Muscle of leg (tissue), 3 donors: ENCODE measurements at regions not wholly inside any gene's neighbourhood (a gene's known extent, or its start where the extent isn't known, plus 50 kb on each side); places are given as distances from the start of the nearest gene placed in this dataset.

Experiments used
- DNase-seq: peaks from one replicate; pipeline ENCODE4 v3.0.0; 2013
- H3K27ac ChIP-seq: one replicate; pipeline ENCODE4 v1.5.1; 2013; ENCODE audit warnings: mild to moderate bottlenecking, low read length, control low read depth
- H3K27me3 ChIP-seq: one replicate; pipeline ENCODE4 v1.6.1; 2013; ENCODE audit warnings: low read length; ENCODE audit not compliant: control insufficient read depth, insufficient read depth
- H3K36me3 ChIP-seq: one replicate; pipeline ENCODE4 v1.6.1; 2013; ENCODE audit warnings: low read length; ENCODE audit not compliant: control insufficient read depth, insufficient read depth
- H3K4me1 ChIP-seq: one replicate; pipeline ENCODE4 v1.6.1; 2013; ENCODE audit warnings: low read length; ENCODE audit not compliant: control insufficient read depth, insufficient read depth
- H3K4me3 ChIP-seq: one replicate; pipeline ENCODE4 v1.5.1; 2013; ENCODE audit warnings: low read length, control low read depth
- H3K9me3 ChIP-seq: replicated peaks from 2 replicates; pipeline ENCODE4 v1.6.1; 2013; ENCODE audit warnings: low read depth, low read length; ENCODE audit not compliant: control insufficient read depth
- WGBS: methylation state at CpG from one replicate; pipeline ENCODE4 v1.1.5; 2013; ENCODE audit warnings: missing lambda C conversion rate; ENCODE audit not compliant: insufficient coverage; 5-methylcytosine and 5-hydroxymethylcytosine counted together

GRCh38 chr18:78540636-78541529 is 438.7 kb upstream of the SALL3 start:
- peak; percentile 75 for DNase-seq
- Histone ChIP-seq H3K4me1 (peaks cover 35% of the 10 kb centered on the region), H3K36me3 (no peaks in the 10 kb centered on the region), H3K27me3 (peaks cover 9% of the 10 kb centered on the region), H3K27ac (no peak overlapping the region), H3K9me3 (no peaks in the 10 kb centered on the region), H3K4me3 (no peak overlapping the region)
- WGBS, result 59% methylated on average over 13 of the region's 18 CpGs

- peak; percentile 46 for DNase-seq
- no peak overlapping the region for H3K27ac ChIP-seq
- 29% methylated on average over 4 of the region's 4 CpGs for WGBS
Measured at GRCh38 chr18:78542204-78542603, 437.4 kb upstream of the SALL3 start.

DNA sequence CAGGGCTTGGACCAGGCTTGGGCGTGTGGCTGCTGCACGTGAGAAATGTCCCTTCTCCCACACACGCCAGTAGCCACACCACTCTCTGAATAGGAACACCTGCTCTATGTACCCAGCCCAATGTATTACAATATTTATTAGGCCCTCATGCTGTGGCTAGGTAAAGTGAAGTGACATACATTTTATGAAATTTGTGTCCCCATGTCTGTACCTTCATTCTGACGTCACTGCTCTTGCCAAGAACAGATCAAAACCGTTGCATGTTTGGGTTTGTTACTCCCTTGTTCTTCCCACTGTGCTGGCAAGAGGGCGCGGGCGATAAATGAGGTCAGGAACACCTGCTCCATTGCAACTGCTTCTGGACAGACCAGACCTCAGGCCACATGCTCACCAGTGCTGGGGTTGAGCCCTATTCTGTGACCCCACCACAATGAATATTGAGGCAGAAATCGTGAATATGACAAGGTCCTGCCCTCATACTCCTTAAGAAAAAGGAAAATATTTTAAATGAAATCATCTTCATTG is 436.4 kb upstream of the SALL3 start:
- 87% methylated on average over 6 of the region's 9 CpGs for WGBS
- H3K27ac ChIP-seq, result no peak overlapping the region

More at GRCh38 chr18:78542204-78542603, 437.4 kb upstream of the SALL3 start:
- H3K9me3 ChIP-seq, result no peaks in the 10 kb centered on the region
- H3K4me1 ChIP-seq, result peaks cover 35% of the 10 kb centered on the region
- no peaks in the 10 kb centered on the region for H3K36me3 ChIP-seq
- peaks cover 10% of the 10 kb centered on the region for H3K27me3 ChIP-seq
- H3K4me3 ChIP-seq, result no peak overlapping the region

DNA sequence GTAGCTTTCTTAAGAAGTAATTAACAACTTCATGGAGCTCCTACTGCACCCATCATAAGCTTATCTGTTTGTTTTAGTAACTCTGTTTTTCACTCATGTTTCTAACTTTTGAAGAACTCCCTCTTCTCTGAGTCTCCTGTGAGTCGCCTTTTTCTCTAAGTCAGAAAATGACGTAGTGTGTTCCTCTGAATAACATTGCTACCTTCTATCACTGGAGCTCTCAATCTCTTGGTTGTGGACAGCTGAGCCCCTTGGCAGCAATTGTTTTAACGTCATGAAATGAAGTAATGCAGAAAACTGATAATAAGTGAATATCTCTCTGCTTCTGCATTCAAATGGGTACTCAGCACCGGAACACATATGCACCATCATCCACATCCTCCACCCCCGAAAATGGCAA is 433.3 kb upstream of the SALL3 start:
- no peak for DNase-seq
- Histone ChIP-seq H3K4me1 (peaks cover 21% of the 10 kb centered on the region), H3K4me3 (no peak overlapping the region), H3K27ac (no peak overlapping the region), H3K9me3 (no peaks in the 10 kb centered on the region), H3K27me3 (peaks cover 13% of the 10 kb centered on the region), H3K36me3 (no peaks in the 10 kb centered on the region)
- WGBS, result no CpG with 5 or more reads among the region's 5 CpGs

More for the DNA sequence above, 436.4 kb upstream of the SALL3 start:
- DNase-seq, result no peak
- Histone ChIP-seq H3K36me3 (no peaks in the 10 kb centered on the region), H3K4me1 (peaks cover 35% of the 10 kb centered on the region), H3K4me3 (no peak overlapping the region), H3K27me3 (peaks cover 14% of the 10 kb centered on the region), H3K9me3 (no peaks in the 10 kb centered on the region)

DNA sequence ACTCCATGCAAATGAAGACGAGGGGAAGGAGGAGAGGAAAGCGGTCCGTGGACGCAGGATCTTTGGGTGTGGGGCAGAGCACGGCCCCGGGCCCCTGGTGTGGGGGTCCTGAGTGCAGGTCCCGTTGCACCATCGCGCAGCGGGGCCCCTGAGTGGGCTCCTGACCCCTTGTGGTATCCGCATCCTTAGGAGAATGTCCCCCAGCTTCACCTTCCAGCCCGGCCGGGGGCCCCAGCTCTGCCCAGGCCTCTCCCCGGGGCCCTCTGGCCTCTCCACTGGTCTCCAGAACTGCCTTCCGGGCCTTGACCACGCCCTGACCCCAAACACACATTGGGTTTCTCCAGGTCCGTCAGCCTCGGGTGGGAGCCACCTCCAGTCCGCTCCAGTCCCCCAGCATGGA is 431.8 kb upstream of the SALL3 start:
- 90% methylated on average over 19 of the region's 19 CpGs for WGBS

GRCh38 chr18:78548261-78549058 is 431.2 kb upstream of the SALL3 start:
- WGBS, result 82% methylated on average over 21 of the region's 30 CpGs

More for the DNA sequence above, 431.8 kb upstream of the SALL3 start:
- Histone ChIP-seq H3K36me3 (no peaks in the 10 kb centered on the region), H3K4me3 (no peak overlapping the region), H3K9me3 (no peaks in the 10 kb centered on the region), H3K4me1 (peaks cover 7% of the 10 kb centered on the region), H3K27ac (no peak overlapping the region), H3K27me3 (peaks cover 13% of the 10 kb centered on the region)
- DNase-seq, result no peak

GRCh38 chr18:78549971-78550370 is 429.6 kb upstream of the SALL3 start:
- H3K36me3 ChIP-seq, result no peaks in the 10 kb centered on the region
- 71% methylated on average over 5 of the region's 8 CpGs for WGBS
- no peak overlapping the region for H3K27ac ChIP-seq
- no peak for DNase-seq
- no peak overlapping the region for H3K4me3 ChIP-seq
- H3K9me3 ChIP-seq, result peaks cover 1% of the 10 kb centered on the region
- no peaks in the 10 kb centered on the region for H3K4me1 ChIP-seq
- H3K27me3 ChIP-seq, result peaks cover 13% of the 10 kb centered on the region

More at GRCh38 chr18:78548261-78549058, 431.2 kb upstream of the SALL3 start:
- Histone ChIP-seq H3K4me3 (no peak overlapping the region), H3K27me3 (peaks cover 13% of the 10 kb centered on the region), H3K27ac (no peak overlapping the region), H3K4me1 (peaks cover under 1% of the 10 kb centered on the region), H3K9me3 (no peaks in the 10 kb centered on the region), H3K36me3 (no peaks in the 10 kb centered on the region)
- DNase-seq, result no peak

DNA sequence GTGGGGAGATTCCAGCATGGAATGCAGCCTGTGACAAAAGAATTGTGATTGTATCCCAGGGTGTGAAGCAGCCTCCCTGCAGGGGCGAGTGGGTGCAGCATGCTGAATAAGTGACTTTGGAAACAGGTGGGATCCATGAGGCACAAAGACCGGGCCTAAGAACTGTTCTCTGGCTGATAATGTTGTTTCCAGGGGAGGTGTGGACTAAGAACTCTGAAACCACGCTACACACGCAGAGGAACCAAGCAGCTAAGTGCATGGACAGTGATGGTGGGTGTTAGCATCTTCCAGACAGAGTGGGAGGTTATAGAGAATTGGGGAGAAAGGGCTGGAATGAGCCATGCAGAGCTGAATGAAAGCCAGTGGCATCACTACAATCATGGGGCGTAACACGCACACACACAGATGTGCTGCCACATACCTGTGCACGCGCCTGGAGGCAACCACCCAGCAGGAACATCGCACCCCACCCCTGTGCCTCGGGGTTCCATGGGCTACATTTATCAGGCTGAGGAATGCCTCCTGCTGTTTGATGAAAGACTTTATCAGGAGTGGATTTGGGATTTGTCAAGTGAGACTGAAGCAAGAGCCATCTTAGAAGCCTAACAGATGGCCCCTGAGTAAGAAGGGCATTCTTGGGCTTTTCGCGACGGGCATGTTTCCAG is 424.5 kb upstream of the SALL3 start:
- Histone ChIP-seq H3K36me3 (no peaks in the 10 kb centered on the region), H3K4me3 (no peak overlapping the region), H3K9me3 (peaks cover 3% of the 10 kb centered on the region), H3K27me3 (peaks cover 3% of the 10 kb centered on the region), H3K4me1 (no peaks in the 10 kb centered on the region), H3K27ac (no peak overlapping the region)
- WGBS, result 86% methylated on average over 13 of the region's 13 CpGs
- no peak for DNase-seq

- H3K4me3 ChIP-seq, result no peak overlapping the region
- H3K27me3 ChIP-seq, result peaks cover 8% of the 10 kb centered on the region
- no peak overlapping the region for H3K27ac ChIP-seq
- no peaks in the 10 kb centered on the region for H3K4me1 ChIP-seq
- 81% methylated on average over 8 of the region's 8 CpGs for WGBS
- DNase-seq, result no peak
- H3K9me3 ChIP-seq, result peaks cover 3% of the 10 kb centered on the region
- H3K36me3 ChIP-seq, result no peaks in the 10 kb centered on the region
Measured at GRCh38 chr18:78557371-78557770, 422.2 kb upstream of the SALL3 start.
